Activated CD8-positive, alpha-beta memory T cell treated with anti-CD3 and anti-CD28 coated beads for 1 hour (primary cell): ENCODE measurements at regions not wholly inside any gene's neighbourhood (a gene's known extent, or its start where the extent isn't known, plus 50 kb on each side); places are given as distances from the start of the nearest gene placed in this dataset.

ENCODE experiments used
- DNase-seq, 2 donors: peaks; one replicate each; pipeline ENCODE4 v3.0.0-alpha.2; 2020; ENCODE audit warnings: low read depth in 1 of 2; ENCODE audit errors: extremely low read depth in 1 of 2

DNA sequence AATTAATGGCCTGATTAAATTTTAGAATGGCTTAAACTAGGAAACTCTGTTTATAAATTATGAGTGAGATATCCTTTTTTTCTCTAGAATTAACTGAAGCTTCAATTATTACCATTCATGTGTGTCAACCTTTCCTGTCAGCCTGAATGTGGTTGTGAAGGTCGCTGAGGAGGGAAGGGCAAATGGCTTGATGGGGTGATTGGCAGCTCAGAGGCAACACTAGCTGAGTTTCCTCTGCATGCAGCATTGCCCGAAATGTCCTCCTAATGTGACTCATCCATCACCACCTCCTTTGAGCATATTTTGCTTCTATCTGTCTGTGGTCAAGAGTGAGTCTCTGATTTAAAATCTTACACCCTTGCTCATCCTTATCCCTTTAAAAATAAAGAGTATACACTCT lies 281.9 kb downstream of the TENT4A start:
- DNase-seq, result no peak

DNA sequence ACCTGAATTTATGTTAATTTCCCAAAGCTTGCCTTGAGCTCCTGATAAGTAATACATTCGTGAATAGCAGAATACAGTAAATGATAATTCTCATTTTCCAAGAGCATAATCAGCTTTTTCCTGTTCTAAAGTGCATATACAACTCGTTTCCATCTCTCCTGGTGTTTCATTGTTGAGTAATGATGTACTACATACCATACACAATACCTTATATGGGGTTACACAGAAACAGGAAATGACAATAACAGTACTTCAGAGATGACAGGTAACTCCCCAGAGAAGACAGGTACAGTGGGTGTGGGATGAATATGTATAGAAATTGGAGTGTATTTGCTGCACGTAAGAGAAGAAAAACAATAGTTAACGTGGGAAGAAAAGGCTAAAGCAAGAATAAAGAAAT lies 287.1 kb downstream of the TENT4A start:
- DNase-seq, result no peak

DNA sequence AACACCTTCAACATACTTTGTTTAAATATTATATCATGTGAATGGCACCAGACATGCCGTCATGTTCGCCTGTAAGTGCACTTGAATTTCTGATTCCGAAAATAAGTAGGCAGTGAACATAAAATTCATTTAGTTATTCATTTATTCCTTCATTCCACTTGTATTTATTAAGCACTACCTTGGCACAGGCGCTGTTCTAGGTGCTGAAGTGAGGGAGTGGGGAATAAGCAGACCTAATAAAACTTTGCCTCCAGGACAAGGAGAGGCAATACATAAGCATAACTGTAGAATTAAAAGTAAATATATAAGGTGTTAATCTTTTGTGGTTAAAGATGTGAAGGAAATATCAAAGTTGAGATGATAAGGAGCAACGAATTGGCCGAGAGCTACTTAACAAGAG lies 297.4 kb downstream of the TENT4A start:
- no peak for DNase-seq

DNA sequence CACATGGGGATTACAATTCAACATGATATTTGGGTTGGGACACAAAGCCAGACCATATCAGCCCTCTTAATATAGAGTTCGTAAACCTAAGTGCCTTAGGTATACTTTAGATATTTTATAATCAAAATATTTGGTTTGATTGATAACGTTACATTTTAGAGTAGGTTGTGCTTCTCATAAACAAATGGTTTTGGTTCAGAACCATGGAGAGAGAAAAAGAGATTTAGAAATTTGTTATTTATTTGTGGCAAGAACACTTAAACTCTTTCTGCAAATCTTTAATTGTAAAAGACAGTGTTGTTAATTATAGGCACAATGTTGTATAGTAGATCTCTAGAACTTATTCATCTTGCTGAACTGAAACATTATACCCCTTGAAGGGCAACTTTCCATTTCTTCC lies 298.8 kb downstream of the TENT4A start:
- DNase-seq, result no peak

DNA sequence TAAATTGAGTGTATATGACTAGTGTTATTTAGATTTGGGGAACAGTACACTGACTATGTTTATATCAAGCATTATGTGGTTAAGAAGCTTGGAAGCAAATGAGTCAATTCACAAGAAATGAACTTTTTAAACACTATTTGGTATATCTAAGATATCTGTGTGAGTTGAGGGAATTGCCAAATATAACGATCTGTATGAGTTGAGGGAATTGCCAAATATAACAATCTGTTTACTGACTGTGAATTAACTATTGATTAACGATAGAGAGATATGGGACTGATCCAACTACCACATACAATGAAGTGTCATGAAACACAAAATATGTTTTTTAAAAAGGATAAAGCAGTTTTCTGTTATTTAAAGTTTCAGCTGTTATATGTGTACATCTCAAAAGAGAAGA lies 301.4 kb downstream of the TENT4A start:
- no peak for DNase-seq

DNA sequence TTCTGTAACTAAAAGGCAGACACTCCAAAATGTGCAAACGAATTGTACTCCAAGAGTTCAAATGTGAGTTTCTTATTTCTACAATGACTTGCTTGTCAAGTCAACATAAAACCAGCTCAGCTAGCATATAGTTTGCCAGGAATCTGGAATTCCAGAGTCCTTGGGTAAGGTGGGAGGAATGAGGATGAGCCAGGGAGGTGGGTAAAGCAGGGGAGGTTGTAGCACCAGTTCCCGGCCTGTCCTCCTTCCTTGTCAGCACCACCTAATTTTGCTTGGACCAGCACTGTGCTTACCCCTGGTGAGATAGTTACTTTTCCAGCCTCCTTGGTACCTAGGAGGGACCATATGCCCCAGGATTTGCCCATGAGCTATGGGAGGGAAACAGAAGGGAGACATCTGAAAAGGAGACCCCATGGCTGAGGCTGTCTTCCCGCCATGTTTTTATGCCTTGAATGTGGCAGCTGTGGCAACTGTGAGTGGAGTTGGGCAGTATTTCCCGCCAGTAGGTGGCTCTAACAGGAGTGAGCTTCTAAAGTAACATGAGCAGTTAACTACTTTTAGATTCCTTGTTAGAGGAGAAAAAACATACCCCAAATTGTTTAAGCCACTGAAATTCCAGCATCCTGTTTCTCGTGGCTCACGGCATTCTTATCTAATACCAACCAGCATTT lies 302.5 kb downstream of the TENT4A start:
- no peak for DNase-seq

DNA sequence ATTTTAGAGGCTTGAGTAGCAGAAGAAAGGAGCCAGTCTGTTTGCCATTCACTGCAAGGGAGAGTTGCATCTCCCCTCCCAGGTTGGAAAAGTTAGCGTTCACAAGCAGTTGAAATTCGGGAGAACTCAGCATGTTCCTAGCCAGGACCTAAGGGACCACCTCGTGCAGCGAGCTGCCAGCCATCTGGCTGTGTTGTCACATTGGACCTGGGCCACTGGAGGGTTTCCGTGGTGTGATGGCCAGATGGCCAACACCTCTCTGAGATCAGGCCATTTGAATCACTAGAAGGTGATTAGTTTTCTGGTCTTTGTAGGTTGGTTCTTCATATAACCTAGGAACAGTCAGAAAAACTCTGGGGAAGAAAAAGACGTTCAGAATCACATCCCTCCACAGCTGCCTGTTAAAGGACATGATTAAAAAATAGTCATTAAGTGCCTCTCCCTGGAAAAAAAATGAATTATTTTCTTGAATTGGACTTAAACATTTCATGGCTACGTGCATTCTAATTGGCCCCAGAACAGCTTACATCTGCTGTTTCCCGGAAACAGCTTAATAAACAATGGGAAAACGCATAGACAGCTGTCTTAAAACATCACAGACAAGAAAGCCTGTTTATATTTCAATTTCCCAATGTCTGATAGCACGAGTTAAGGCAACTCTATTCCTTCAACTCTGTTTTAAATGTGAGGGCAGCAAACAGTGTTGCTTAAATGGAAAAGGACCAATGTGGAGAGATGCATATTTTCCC lies 303.9 kb downstream of the TENT4A start:
- DNase-seq, result no peak

DNA sequence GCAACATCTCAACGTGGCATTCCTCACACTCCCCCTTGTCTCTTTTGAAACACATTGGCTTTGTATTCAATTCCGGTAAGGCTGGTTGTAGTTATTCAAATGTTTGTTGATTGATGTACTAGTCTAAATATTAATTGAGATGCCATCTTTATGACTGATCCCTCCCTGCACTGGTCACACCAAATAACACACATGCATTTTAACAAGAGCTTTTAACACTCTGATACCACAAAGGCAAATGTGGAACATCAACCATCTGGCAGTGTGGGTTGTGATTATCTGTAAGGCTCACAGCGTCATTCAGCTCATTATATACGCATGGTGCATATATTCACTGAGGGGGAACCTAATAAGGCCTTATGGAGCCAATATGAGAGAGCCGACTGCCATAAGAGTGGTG lies 305.0 kb downstream of the TENT4A start:
- DNase-seq, result no peak

DNA sequence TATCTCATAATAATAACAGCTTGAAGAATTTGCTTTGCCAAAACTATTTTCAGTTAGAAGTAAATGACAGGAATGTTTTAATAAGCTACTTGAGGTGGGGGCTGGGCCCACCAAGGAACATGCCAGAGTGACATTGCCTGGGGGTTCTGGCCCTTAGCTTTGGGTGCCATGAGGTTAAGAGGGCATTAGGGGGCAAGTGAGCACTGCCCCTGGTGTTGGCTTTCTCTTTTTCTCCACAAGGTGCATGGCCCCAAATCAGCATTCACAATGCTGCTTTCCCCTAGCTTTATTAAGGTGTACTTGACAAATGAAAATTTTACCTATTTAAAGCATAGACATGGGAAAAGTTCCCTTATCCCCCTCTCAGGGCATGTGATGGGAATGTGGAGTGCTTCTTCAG lies 305.4 kb downstream of the TENT4A start:
- no peak for DNase-seq

DNA sequence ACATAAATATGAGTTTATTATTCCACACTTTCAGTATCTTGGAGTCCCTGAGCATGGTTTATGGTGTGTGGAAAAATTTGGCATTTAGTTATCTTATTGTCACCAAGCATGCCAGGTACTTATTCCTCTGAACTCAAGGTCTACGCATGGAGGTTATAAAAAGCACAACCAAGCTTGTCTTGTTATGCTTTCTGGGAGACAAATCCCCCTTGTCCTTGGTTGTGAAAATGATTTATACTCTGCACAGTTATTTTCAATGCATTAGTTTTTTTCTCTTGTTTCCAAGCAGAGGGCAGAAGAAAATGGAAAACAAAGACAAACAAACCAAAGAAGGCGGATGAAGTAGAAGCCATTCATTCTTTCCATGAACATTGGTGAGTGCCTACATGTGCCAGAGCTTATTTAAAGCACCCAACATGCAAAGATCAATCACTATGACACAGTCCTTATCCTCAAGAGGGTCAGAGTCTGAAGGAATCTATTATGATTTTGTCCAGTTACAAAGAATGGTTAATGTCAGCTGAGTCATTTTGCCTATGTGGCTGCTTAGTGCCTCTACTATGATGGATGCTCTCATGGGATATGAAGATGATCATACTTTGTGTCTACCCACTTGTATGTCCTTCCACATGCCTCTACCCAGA lies 323.1 kb downstream of the TENT4A start:
- no peak for DNase-seq

DNA sequence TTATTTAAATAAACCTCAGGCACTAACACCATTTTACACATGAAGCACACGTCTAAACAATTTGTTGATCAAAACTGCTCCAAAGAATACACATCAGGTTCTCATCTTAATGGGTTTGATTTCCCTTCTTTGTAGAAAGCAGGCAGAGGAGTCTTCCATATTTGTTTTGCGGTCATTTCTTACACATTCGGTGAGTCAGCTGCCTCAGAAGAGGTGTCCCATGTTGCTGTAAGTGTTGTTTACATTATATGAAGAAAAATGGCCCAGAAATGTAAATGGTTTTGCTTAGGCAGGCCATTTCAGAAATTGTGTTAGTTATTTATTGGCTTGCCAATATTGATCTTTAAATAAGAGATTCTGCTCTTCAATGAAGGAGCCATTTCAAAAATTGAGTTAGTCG lies 325.8 kb downstream of the TENT4A start:
- no peak for DNase-seq

DNA sequence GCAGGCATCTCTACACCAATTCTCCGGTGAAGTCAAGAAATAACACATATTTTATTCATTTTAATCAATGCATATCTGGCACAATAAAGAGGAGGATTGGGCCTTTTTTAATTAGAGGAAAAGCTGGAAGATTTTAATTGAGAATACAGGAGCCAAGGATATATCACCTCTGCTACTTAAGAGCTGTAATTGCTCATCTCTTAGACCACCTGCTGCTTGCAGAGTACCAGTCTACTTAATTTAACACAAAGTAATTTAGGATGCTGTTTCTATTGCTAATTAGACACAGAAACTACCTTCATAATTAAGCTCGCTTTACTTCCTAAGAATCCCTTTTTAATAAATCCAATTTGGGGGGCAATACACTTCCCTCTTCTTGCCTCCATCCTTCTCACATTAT lies 326.9 kb downstream of the TENT4A start:
- no peak for DNase-seq

DNA sequence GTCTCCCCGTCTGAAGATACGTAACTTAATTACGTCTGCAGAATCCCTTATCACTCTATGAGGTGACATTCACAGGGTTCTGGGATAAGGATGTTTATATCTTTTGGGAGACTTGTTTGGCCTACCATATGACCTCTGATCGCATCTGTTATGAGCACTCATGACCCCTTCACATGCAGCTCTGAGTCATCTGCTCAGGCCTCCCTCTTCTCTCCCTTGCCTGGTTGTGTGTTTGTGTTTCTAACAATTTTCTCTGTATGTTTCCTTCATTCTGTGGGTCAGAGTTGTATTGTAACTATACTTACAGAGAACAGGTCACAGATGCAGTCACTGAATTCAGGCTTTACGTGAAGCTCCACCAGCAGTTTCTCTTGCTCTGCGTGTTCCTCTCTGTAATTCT lies 330.6 kb downstream of the TENT4A start:
- DNase-seq, result no peak

DNA sequence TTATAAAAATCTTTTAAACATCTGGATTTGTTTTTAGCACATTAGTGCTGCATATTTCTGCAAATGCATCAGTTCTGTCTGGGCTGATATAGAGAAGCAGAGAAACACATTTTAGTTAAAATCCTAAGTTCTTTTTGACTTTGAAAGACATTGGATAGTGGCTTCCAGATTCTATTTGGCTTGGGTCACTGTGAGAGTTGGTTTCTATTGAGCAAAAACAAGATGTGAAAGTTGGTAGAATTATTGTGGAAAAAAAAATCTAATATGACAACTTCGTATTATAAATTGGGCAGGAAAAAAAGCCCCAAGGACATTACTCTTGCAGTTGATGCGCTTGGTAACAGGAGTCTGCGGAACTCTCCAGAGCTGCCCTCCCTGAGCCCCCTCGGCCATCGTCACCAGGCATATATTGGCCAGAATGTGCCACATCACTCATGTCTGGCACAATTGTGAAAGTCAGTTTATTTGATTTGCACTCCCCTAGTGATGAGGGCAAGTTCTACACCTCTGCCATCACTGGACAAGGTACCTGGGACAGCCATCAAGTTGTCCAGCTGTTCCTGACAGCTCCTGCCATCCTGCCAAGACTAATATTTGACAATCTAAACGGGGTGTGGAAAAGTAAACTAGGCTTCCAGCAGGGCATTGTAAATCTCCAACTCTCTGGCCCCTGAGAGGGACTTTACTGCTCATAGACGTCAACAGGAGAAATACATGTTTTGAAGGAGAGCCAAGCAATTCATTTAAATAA lies 334.5 kb downstream of the TENT4A start:
- no peak for DNase-seq

DNA sequence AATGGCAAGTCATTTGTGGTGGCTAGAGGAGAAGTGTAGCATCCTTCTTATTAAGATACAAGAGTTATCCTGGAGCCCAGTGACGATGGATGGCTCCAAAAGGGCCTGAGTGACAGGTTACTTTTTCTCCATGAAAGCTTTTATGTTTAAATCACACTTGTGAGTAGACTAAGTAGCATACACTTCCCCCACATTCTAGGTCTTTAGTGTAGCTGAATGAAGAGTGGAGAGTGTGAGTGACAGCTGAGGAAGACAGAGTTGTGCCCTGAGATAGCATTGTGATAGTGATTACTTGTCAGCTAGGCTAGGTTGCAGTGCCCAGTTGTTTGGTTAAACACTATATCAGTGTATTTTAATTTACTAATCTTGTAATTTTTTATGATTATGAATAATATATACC lies 337.8 kb downstream of the TENT4A start:
- DNase-seq, result no peak

DNA sequence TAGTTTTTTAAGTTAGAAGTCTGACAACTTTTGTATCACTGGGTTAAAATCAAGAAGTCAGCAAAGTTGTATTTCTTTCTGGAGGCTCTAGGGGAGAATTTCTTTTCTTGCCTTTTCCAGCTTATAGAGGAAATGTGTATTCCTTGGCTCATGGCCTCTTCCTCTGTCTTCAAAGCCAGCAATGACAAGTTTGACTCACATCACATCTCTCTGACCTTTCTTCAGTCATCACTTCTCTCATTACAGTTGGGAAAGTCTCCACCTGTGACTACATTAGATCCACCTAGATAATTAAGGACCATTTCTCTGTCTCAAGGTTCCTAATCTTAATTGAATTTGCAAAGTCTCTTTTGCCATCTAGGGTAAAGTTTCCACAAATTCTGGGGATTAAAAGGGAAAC lies 339.9 kb downstream of the TENT4A start:
- DNase-seq, result no peak

DNA sequence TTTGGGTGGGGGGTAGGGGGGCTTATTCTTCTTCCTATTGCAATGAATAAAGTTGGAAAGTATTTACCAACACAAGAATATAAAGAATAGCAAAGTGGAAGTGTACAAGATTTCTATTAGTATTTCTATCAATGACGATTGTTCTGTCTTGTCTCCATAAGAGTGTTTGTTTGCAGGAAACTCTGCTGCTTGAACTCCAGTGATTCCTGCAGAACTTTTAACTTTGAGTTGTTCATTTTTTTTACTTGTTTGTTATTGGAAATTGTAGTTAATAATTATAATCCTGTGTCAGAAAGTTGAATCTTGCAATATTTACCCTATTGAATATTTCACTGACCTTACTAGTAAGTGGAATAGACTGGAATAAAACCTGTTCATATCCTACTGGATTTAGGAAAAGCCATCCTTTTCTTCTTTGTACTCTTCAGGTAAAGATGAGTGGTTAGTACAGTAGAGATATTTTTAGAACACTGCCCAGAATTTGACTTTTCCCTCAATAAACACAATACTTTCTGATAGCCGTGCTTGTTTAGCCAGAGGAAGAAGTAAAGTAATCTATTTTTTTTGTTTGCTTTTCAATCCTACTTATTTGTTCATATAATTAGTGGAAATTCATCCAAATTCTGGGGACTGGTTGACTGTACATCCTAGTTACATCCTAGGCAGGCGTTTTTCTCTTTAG lies 340.4 kb downstream of the TENT4A start:
- no peak for DNase-seq

DNA sequence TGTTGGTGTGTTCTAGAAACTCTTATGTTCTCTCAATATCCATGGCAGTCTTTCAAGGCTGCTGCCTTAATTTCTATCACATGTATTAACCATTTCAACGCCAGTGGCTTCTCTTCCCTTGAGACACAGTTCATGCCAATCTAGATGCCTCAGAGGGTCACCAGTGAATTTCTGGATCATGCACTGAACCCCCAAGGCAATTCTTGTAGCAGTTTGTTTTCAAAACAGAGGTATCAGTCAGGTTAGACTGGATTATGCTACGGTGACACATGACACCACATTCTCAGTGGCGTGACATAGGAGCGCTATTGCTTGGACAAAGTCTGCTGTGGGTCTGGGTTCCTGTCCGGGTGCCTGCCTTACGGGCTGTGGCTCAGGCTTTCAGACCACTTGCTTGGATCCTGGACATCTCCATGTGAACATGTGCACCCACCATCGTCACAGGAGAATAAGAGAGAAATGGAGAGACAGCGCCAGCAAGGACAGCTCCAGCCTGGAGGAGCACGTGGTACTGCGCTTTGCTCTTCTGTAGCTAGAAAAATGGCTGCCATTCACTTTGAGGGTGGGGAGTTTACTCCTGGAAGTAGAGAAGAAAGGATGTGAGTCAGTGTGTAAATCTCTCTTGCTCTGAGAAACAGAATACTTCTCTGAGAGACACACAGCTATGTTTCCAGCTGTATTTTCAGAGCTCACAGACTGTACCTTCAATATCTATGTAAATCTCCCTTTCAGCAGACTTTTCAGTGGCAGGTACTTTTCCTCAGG lies 329.3 kb upstream of the ADCY2 start:
- no peak for DNase-seq

DNA sequence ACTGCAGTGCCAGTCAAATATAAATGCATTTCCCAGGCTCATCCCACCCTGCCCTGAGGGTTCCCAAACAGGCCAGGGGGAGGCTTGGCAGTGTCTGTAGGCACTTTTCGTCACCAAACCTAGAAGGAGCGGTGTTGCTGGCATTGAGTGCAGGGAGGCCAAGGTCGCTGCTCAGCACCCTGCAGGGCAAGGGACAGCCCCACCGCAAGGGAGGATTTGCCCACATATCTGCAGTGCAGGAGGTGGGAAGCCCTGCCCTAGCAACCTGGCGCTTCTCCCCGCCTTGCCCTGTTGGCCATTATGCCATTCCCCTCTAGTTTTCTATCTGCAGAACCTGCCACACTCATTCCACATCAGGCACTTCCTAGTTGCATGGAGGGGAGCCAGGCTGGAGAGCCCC lies 327.8 kb upstream of the ADCY2 start:
- DNase-seq, result no peak

DNA sequence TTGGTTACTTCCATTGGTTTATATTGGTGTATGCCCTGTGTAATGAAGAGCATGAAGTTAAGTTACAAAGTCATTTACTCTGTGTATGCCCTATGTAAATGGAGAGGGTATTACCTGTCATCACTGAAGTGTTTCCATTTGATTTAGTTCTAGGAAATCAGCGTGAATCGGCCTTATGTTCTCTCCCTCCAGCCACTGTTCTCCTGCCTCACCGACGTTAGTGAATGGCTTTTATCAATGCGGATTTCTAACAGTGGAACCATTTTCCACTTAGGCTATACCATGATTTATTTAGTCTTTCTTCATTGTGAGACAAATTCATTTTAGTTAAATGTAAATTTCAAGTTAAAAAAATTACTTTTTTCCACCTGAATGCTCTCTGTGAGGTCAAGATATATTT lies 327.0 kb upstream of the ADCY2 start:
- DNase-seq, result no peak
